ENCODE measurements at regions not wholly inside any gene's neighbourhood (a gene's known extent, or its start where the extent isn't known, plus 50 kb on each side); places are given as distances from the start of the nearest gene placed in this dataset.

- no peak for TF ChIP-seq POLR2A (IDR thresholded peaks at IDR 0.05)
- TF ChIP-seq CTCF (IDR thresholded peaks at IDR 0.05), result no peak
Observed at GRCh38 chr5:111946556-111946955, 189.6 kb upstream of the NREP start.

Data from prostate gland (tissue), 2 donors.